Mesothelial cell of epicardium (in vitro differentiated cells): ENCODE measurements at regions not wholly inside any gene's neighbourhood (a gene's known extent, or its start where the extent isn't known, plus 50 kb on each side); places are given as distances from the start of the nearest gene placed in this dataset.

ENCODE experiments used
- DNase-seq, 2 experiments: peaks; one replicate each; pipeline ENCODE4 v3.0.0; 2021; ENCODE audit warnings: low spot score in 2 of 2; ENCODE audit not compliant: unreplicated experiment in 2 of 2
- H3K27ac Mint-ChIP-seq: 2 replicates; pipeline ENCODE4 v1.8.0; 2021; ENCODE audit warnings: mixed read lengths
- H3K27me3 Mint-ChIP-seq: 2 replicates; pipeline ENCODE4 v1.8.0; 2021; ENCODE audit warnings: low read depth, mixed read lengths
- H3K36me3 Mint-ChIP-seq: 2 replicates; pipeline ENCODE4 v1.8.0; 2021; ENCODE audit warnings: mixed read lengths
- H3K4me1 Mint-ChIP-seq: 2 replicates; pipeline ENCODE4 v1.8.0; 2021; ENCODE audit warnings: mixed read lengths
- H3K4me3 Mint-ChIP-seq: 2 replicates; pipeline ENCODE4 v1.8.0; 2021; ENCODE audit warnings: mild to moderate bottlenecking, moderate library complexity, mixed read lengths
- H3K9me3 Mint-ChIP-seq: 2 replicates; pipeline ENCODE4 v1.8.0; 2021; ENCODE audit warnings: mixed read lengths
- TF ChIP-seq, protein P1 (sequence below): fragments of 200-600 bp; sonication (generic); IDR thresholded peaks from one replicate; pipeline ENCODE4 v1.5.0; 2021; ENCODE audit warnings: antibody characterized with exemption; ENCODE audit not compliant: unreplicated experiment

DNA sequence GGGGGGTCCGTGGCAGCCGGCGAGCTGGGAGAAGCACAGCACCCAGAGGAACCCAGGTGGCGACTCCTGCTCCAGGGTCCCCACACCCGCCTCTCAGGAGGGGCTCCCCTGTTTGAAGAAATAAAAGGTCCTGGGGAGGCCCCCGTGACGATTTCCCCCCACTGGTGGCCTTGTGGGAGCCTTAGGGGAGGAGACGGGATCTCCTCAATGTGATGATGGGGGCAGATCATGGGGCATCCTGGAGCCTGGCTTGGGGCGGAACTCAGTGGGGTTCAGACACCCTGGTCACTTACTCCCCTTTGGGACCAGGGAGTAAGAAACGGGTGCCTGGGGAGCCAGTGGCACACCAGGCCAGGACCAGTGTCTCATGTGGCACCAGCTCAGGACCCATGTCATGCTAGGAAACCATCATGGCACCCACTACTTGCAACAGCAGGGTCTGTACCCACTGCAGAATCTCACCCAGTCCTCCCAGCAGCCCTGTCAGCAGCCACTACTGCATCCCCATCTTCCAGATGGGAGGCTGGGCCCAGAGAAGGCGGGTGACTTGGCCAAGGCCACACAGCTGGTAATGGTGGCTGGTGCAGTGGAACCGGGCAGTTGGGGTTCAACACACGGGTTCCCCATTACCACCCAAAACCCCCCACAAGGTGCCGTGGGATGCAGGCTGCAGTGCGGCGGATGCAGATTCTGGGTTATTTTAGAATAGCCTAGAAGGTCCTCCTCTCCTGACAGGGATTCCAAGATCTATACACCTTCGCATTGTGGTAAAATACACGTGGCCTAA lies 130.7 kb downstream of the CTTN start:
- no peak overlapping the region for H3K4me3 Mint-ChIP-seq
- H3K27ac Mint-ChIP-seq, result no peak overlapping the region
- peaks cover 18% of the 10 kb centered on the region for H3K4me1 Mint-ChIP-seq
- H3K27me3 Mint-ChIP-seq, result no peaks in the 10 kb centered on the region
- H3K36me3 Mint-ChIP-seq, result no peaks in the 10 kb centered on the region
- no peak for DNase-seq
- no peaks in the 10 kb centered on the region for H3K9me3 Mint-ChIP-seq
- TF ChIP-seq, protein P1, sequence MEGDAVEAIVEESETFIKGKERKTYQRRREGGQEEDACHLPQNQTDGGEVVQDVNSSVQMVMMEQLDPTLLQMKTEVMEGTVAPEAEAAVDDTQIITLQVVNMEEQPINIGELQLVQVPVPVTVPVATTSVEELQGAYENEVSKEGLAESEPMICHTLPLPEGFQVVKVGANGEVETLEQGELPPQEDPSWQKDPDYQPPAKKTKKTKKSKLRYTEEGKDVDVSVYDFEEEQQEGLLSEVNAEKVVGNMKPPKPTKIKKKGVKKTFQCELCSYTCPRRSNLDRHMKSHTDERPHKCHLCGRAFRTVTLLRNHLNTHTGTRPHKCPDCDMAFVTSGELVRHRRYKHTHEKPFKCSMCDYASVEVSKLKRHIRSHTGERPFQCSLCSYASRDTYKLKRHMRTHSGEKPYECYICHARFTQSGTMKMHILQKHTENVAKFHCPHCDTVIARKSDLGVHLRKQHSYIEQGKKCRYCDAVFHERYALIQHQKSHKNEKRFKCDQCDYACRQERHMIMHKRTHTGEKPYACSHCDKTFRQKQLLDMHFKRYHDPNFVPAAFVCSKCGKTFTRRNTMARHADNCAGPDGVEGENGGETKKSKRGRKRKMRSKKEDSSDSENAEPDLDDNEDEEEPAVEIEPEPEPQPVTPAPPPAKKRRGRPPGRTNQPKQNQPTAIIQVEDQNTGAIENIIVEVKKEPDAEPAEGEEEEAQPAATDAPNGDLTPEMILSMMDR, result no peak

- H3K27ac Mint-ChIP-seq, result no peak overlapping the region
- H3K4me1 Mint-ChIP-seq, result peaks cover 9% of the 10 kb centered on the region
- H3K27me3 Mint-ChIP-seq, result no peaks in the 10 kb centered on the region
- H3K9me3 Mint-ChIP-seq, result no peaks in the 10 kb centered on the region
- TF ChIP-seq, protein P1, result no peak
- DNase-seq, result no peak
- H3K36me3 Mint-ChIP-seq, result no peaks in the 10 kb centered on the region
- H3K4me3 Mint-ChIP-seq, result no peak overlapping the region
These were observed 131.7 kb downstream of the CTTN start for GRCh38 chr11:70530010-70530409.

DNA sequence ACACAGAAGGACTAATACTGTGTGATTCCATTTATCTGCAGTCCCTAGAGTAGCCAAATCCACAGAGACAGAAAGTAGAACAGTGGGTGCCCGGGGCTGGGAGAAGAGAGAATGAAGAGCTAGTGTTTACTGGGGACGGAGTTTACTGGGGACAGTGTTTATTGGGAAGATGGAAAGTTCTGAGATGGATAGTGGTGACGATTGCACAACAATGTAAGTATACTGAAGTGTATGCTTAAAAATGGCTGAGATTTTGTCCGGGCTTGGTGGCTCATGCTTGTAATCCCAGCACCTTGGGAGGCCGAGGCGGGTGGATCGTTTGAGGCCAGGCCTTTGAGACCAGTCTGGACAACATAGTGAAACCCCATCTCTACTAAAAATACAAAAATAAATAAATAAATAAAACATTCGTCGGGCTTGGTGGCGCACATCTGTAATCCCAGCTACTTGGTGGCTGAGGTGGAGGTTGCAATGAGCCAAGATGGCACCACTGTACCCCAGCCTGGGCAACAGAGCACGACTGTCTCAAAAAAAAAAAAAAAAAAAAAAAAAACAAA lies 132.4 kb downstream of the CTTN start:
- DNase-seq, result no peak
- Mint-ChIP-seq H3K36me3 (no peaks in the 10 kb centered on the region), H3K9me3 (no peaks in the 10 kb centered on the region), H3K4me1 (peaks cover 6% of the 10 kb centered on the region), H3K27me3 (no peaks in the 10 kb centered on the region), H3K4me3 (no peak overlapping the region), H3K27ac (no peak overlapping the region)
- TF ChIP-seq, protein P1, result no peak

- no peak for DNase-seq
- Mint-ChIP-seq H3K36me3 (no peaks in the 10 kb centered on the region), H3K4me1 (peaks cover 6% of the 10 kb centered on the region), H3K9me3 (no peaks in the 10 kb centered on the region), H3K4me3 (no peak overlapping the region), H3K27ac (no peak overlapping the region), H3K27me3 (no peaks in the 10 kb centered on the region)
- TF ChIP-seq, protein P1, result no peak
These were observed 133.1 kb downstream of the CTTN start for GRCh38 chr11:70531281-70532065.

DNA sequence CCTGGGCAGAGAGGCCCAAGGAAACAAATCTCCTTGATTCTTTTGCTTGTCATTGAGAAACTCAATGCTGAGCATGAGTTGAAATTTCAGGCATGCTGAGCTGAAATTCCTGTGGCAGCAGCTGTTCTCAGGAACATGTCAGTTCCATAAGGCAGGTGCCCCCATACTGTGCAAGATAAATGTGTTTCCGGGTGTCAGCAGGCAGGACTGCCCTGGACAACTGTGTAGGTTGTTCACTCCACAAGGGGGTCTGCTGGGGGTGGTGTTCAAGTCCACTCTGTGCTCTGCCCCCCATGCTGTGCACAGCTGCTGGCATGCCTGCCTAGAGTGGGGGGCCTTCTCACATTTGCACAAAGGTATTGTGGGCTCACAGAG lies 133.7 kb downstream of the CTTN start:
- Mint-ChIP-seq H3K36me3 (no peaks in the 10 kb centered on the region), H3K4me3 (no peak overlapping the region), H3K4me1 (peaks cover 4% of the 10 kb centered on the region), H3K27me3 (no peaks in the 10 kb centered on the region), H3K9me3 (no peaks in the 10 kb centered on the region), H3K27ac (no peak overlapping the region)
- TF ChIP-seq, protein P1, result no peak
- no peak for DNase-seq
